Tibial artery (tissue), 4 donors: ENCODE measurements at regions not wholly inside any gene's neighbourhood (a gene's known extent, or its start where the extent isn't known, plus 50 kb on each side); places are given as distances from the start of the nearest gene placed in this dataset.

ENCODE experiments used
- DNase-seq, 2 donors: peaks; one replicate each; pipeline ENCODE4 v3.0.0-alpha.2; 2019
- H3K27ac ChIP-seq, 2 donors: fragments of 200-600 bp; sonication (generic) in 1 of 2; 1 replicate in 1 of 2; 2 replicates in 1 of 2; pipeline ENCODE4 v1.5.1; 2018 to 2019; ENCODE audit warnings: mild to moderate bottlenecking in 1 of 2
- H3K27me3 ChIP-seq, 2 donors: fragments of 200-600 bp; sonication (generic) in 1 of 2; one replicate each; pipeline versions ENCODE4 v1.5.1 to v1.6.0; 2016 to 2019
- H3K36me3 ChIP-seq, 3 donors: fragments of 200-600 bp; sonication (generic) in 2 of 3; one replicate each; pipeline ENCODE4 v1.5.1; 2016 to 2019; ENCODE audit warnings: mild to moderate bottlenecking in 2 of 3
- H3K4me1 ChIP-seq, 4 donors: fragments of 200-600 bp; sonication (generic) in 2 of 4; 1 replicate in 3 of 4; 2 replicates in 1 of 4; pipeline ENCODE4 v1.5.1; 2016 to 2019
- H3K4me3 ChIP-seq, 2 donors: fragments of 200-600 bp; sonication (generic) in 1 of 2; 1 replicate in 1 of 2; 2 replicates in 1 of 2; pipeline ENCODE4 v1.5.1; 2018 to 2019; ENCODE audit warnings: mild to moderate bottlenecking in 2 of 2
- H3K9me3 ChIP-seq, 3 donors: fragments of 200-600 bp; sonication (generic) in 1 of 3; one replicate each; pipeline ENCODE4 v1.5.1; 2016 to 2019
- CTCF ChIP-seq, 2 experiments: fragments of 200-600 bp in 1 of 2; fragments of 450-650 bp in 1 of 2; IDR thresholded peaks; one replicate each; pipeline ENCODE4 v1.5.1; 2017 to 2019; ENCODE audit warnings: antibody characterized with exemption in 2 of 2, mild to moderate bottlenecking in 1 of 2, moderate library complexity in 1 of 2
- intact Hi-C: fragments of 100-400 bp; cut with DNase I; formaldehyde crosslinking; loops from one replicate; pipeline ENCODE4 v1.15.0; 2023; ENCODE audit warnings: low total_unique reads

- no peak overlapping the region for H3K4me3 ChIP-seq
- no peak for TF ChIP-seq CTCF (IDR thresholded peaks at IDR 0.05)
Measured at GRCh38 chr20:39623584-39624234, 661.6 kb downstream of the DHX35 start.

DNA sequence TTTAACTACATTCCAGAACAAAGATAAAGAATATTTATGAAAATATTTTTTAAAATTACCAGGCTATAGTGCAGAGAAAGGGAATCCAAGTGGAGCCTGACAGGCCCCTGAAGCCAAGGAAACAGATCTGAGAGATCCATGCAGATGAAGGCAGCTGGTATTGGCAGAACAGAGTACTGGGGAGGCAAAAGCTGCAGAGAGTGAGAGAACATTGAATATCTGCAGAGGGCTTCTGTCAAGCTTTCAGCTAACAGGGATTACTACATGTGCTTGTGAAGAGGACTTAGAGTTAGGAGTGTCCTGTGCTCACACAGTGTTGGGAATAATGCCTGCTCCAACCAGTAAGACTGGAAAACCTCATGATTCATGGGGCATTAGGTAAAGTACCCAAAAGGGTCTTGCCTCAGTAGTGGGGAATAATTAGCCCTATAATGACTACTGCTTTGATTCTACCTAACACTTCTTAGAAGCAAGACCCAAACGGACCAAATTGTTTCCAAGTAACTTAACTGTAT is 657.2 kb downstream of the DHX35 start:
- no peak for DNase-seq
- Histone ChIP-seq H3K4me3 (no peak overlapping the region), H3K36me3 (no peaks in the 10 kb centered on the region), H3K9me3 (no peaks in the 10 kb centered on the region), H3K27me3 (no peaks in the 10 kb centered on the region), H3K27ac (no peak overlapping the region), H3K4me1 (no peaks in the 10 kb centered on the region)
- no peak for TF ChIP-seq CTCF (IDR thresholded peaks at IDR 0.05)
- intact Hi-C loops = no loop called here

More at GRCh38 chr20:39623584-39624234, 661.6 kb downstream of the DHX35 start:
- Histone ChIP-seq H3K4me1 (no peaks in the 10 kb centered on the region), H3K9me3 (no peaks in the 10 kb centered on the region), H3K27ac (no peak overlapping the region), H3K27me3 (no peaks in the 10 kb centered on the region), H3K36me3 (no peaks in the 10 kb centered on the region)
- intact Hi-C loops = no loop called here
- DNase-seq = no peak

DNA sequence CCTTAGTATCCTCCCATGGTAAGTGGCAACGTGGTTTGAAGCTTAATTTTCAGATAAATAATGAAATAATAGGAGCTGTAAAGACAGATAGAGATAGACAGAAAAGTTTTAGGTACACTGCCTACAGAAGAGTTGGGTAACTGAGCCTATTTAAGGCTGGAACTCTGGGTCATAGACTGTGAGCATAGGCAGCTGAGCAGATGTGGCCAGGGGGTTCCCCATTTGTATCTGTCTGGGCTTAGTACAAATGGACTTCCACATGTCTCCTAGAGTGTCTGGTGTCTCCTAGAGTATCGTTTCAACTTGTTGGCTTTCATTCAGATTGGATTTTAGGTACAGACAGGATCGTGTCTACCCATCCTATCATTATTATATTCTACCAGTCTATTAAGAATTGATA is 649.8 kb downstream of the DHX35 start:
- no peak overlapping the region for H3K4me3 ChIP-seq
- no peak for DNase-seq
- no peaks in the 10 kb centered on the region for H3K4me1 ChIP-seq
- no peaks in the 10 kb centered on the region for H3K27me3 ChIP-seq
- no peaks in the 10 kb centered on the region for H3K9me3 ChIP-seq
- TF ChIP-seq CTCF (IDR thresholded peaks at IDR 0.05) = no peak
- intact Hi-C loops = no loop called here
- H3K36me3 ChIP-seq = no peaks in the 10 kb centered on the region
- H3K27ac ChIP-seq = no peak overlapping the region

DNA sequence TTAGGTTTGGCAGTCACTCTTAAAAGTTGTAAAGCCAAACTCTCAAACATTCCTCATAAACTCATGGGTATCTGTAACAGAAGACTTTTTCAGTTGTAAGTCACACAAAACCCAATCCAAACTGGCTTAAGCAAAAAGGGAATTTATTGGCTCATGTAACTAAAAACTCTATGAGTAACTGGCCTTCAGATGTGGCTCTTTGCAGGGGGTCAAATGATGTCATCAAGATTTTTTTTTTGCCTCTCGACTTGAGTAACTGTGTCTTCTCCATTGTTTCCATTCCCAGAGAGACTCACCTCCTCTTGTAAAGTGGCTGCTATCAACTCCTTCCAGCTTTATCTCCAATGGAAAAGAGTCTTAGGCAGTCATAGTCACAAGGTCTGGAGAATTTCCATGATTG is 645.0 kb downstream of the DHX35 start:
- H3K4me3 ChIP-seq = no peak overlapping the region
- no peaks in the 10 kb centered on the region for H3K4me1 ChIP-seq
- no peak overlapping the region for H3K27ac ChIP-seq
- TF ChIP-seq CTCF (IDR thresholded peaks at IDR 0.05) = no peak
- no peaks in the 10 kb centered on the region for H3K9me3 ChIP-seq
- H3K36me3 ChIP-seq = no peaks in the 10 kb centered on the region
- no peaks in the 10 kb centered on the region for H3K27me3 ChIP-seq
- no peak for DNase-seq
- intact Hi-C loops = no loop called here

GRCh38 chr20:39605908-39606307 is 643.8 kb downstream of the DHX35 start:
- Histone ChIP-seq H3K27ac (no peak overlapping the region), H3K27me3 (no peaks in the 10 kb centered on the region), H3K36me3 (no peaks in the 10 kb centered on the region), H3K4me1 (no peaks in the 10 kb centered on the region), H3K9me3 (no peaks in the 10 kb centered on the region), H3K4me3 (no peak overlapping the region)
- TF ChIP-seq CTCF (IDR thresholded peaks at IDR 0.05) = no peak
- intact Hi-C loops = no loop called here
- DNase-seq = no peak
